ENCODE measurements at regions not wholly inside any gene's neighbourhood (a gene's known extent, or its start where the extent isn't known, plus 50 kb on each side); places are given as distances from the start of the nearest gene placed in this dataset.

- no peak for DNase-seq
Observed at GRCh38 chr4:101563126-101563525, 215.8 kb upstream of the PPP3CA start.

- DNase-seq: no peak
Observed at GRCh38 chr4:101556842-101557241, 209.5 kb upstream of the PPP3CA start.

DNA sequence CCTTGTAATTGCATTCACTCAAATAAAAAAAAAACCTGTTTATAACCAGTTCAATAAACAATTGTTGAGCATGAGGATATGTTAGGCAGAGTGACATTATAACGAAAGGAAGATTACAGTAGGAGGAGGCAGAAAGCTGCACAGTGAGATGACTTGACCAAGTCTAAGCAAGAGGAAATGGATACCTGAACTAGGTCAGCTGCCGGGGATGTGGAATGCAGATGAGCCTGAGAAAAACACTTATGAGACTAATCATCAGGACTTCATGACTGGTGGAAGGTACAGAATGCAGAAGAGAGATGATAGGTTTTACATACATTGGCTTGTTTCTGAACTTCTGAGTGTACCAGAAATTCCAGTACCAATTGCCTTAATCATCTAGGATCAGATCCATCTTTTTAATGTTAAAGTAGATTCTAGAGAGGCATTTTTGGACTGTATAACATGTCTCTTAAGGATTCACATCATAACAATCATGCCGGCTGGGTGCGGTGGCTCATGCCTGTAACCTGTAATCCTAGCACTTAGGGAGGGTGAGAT is 208.1 kb upstream of the PPP3CA start:
- no peak for DNase-seq

GRCh38 chr4:101540336-101540735 is 193.0 kb upstream of the PPP3CA start:
- no peak for DNase-seq

- DNase-seq: no peak
Observed at GRCh38 chr4:101528526-101528925, 181.2 kb upstream of the PPP3CA start.

GRCh38 chr4:101527188-101527587 is 179.9 kb upstream of the PPP3CA start:
- DNase-seq: peak; percentile 73

- DNase-seq: no peak
Observed at GRCh38 chr4:101515566-101515965, 168.2 kb upstream of the PPP3CA start.

- no peak for DNase-seq
Observed at GRCh38 chr4:101515099-101515498, 167.8 kb upstream of the PPP3CA start.

- DNase-seq: no peak
Observed at GRCh38 chr4:101512416-101512815, 165.1 kb upstream of the PPP3CA start.

DNA sequence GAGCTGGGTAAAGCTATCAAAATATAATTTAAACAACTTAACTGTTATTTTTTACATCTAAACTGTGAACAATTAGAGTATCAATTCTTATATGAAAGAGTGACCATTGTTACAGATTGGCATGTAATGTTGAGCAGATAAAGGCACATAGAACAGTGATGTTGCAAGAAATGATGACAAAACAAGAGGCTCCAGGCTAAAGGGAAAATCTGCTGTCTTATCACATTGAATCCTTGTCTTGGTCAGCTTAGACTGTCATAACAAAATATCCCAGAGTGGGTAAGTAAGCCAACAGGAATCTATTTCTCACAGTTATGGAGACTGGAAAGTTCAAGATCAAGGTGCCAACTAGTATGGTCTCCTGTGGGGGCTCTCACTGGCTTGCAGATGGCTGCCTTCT is 154.1 kb upstream of the PPP3CA start:
- DNase-seq: no peak

DNA sequence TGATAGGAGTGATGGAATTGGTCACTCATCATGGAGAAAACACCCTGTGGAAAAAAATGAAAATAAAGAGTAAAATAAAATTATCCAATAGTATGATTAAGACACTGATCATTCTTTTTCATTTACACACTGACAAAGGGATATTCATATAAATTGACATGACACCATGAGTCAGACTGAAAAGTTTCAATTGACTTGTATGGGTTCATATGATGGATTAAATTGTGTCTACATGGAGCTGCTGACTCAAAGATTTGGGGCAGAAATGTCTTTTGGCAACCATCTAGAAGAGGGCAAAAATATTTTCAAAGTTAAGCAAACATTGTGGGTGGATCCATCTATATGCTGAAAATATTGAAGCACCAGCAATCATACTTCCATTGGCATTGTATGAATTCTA is 153.4 kb upstream of the PPP3CA start:
- no peak for DNase-seq

- no peak for DNase-seq
Observed at GRCh38 chr4:101475246-101475645, 127.9 kb upstream of the PPP3CA start.

DNA sequence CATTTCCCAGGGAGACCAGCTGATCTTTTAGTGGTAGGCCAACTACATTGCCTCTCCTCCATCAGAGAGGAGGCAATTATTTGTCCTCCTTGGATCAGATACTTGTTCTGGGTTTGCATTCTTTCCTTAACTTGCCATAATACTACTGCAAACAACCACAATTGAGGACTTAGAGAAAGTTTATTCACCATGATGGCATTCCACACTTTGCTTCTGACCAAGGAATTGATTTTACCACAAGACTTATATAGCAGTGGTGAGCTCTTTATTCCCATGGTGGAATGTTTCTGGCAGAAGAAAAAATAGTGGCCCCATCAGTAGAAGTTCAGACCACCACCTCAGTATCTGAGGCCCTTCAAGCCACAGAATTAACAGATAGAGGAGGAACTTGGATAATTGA is 123.9 kb upstream of the PPP3CA start:
- DNase-seq: no peak

GRCh38 chr4:101464596-101464995 is 117.3 kb upstream of the PPP3CA start:
- DNase-seq: no peak

DNA sequence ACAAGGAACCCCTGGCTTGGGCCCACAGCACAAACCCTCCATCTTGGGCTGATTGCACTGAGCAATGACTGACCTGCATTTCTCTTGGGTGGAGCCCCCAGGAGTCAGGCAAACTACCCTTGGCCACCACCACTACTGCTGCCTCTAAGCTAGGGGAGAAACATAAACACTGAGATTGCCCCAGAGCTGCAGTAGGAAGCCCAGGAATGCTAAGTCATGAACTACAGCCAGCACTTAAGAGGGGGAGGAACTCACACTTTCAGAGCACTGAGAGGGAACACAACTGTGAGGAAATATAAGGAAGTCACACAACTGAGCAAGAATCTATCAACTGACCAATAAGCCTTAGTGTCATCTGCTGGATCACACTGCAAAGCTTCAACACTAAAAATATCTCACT is 111.6 kb upstream of the PPP3CA start:
- no peak for DNase-seq

- no peak for DNase-seq
Observed at GRCh38 chr4:101458473-101458872, 111.1 kb upstream of the PPP3CA start.

- DNase-seq: no peak
Observed at GRCh38 chr4:101451086-101451485, 103.8 kb upstream of the PPP3CA start.

DNA sequence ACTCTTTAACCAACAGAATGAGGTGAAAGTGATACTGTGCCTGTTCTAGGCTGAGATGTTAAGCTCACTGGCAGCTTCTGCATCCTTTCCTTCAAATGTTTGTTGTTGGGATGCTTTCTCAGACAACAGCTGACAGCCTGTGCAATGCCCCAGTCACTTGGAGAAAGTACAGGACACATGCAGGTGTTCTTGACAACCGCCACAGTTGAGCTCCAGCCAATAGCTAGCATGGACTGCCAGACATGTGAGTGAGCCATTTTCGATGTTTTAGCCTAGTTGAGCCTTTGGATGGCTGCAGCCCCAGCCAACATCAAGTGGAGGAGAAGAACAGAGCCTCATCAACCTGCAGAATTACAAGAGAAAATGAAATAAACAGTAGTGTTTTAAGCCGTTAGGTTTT is 94.1 kb upstream of the PPP3CA start:
- no peak for DNase-seq

DNA sequence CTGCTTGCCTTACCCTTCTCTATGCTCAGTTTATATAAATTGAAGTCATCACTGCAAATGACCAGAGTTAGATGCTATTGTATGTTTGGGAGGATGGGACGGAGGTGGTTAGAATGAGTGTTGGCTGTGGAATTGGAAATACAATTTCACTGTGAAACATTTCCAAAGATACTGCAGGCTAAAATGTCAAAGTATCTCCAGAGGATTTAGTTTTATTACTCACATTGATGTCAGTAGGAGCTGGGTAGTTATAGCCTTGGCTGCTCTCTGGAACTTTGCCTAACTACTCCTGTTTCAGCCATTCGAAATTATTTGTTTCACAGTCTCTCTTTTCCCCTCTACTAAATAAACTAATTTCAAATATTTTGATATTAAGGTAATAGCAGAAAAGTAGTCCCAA is 92.6 kb upstream of the PPP3CA start:
- no peak for DNase-seq

DNA sequence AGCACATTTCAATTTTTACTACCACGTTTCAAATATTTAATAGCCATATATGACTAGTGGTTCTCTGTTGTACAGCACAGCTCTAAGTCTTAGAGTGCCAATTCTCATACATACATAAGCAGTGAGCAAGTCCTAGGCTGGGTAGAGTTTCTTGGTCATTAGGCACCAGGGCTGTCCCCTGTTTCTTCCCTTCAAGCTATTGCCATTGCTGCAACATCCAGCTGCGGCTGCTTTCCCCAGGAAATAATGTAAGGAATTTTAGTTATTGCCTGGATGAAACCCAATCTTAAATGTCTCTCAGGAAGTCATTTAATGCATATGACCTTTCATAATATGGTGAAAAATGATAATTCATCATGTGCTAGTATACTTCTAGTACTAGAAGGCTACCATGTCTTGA is 74.1 kb upstream of the PPP3CA start:
- DNase-seq: no peak

- no peak for DNase-seq
Observed at GRCh38 chr4:101420661-101421060, 73.3 kb upstream of the PPP3CA start.

DNA sequence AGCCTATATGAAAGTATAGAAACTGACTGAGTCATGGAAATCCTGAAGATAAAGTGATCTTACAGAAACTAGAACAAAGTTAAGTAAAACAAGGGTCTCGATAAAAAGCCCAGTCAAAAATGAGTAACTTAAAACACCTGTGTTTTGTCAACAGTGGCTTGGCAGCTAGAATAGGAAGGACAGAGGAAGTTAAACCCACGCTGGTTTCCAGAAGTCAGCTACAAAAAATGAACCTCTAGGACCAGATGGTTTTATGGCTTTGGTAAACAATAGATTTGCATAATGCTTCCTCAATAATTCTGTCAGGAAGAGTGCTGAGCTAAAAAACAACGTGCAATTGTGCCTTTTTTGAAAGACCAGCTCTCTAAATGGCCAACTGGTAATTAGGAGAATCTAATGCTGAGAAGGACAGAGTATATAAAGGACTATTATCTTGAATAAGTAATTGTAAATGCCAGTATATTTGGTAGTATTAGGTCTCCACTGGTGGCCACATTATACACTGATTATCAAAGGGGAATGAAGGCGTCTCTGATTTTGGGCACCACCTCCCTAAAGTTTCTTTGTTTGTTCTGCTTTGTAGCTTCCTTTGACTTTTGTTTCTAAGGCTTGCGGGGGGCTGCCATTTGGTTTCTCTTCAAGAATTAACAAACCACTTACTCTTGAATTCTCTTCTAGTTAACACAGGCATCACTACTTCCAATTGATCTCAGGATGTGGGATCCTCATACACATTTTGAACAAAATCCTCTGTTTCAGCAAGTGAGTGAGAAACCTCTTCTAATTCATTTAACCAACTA is 72.2 kb upstream of the PPP3CA start:
- no peak for DNase-seq

- no peak for DNase-seq
Observed at GRCh38 chr4:101418466-101418865, 71.1 kb upstream of the PPP3CA start.

- peak; percentile 71 for DNase-seq
Observed at GRCh38 chr4:101418055-101418454, 70.7 kb upstream of the PPP3CA start.

DNA sequence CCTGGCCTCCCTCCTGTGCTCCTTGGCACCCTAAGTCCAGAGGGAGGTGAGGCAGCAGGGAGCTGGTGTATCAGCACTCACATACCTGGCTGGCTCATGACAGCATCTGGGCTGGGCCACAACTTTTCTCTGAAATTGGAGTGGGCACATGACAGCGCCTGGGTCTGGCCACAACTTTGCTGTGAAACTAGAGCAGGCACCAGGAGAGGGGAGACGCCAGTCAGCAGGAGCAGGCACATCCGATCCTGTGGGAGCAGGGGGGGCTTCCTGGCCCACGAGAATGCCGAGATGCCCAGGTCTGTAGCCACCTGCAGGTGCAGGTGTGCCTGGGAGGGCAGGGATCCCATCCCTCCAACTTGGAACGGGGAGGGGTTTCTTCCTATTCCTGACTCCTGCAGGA is 69.7 kb upstream of the PPP3CA start:
- no peak for DNase-seq

Measured in stimulated activated CD8-positive, alpha-beta memory T cell treated with anti-CD3 and anti-CD28 coated beads, Interleukin-4, amount 100 ng/mL, for 48 hours (primary cell).